Endothelial cell of umbilical vein (primary cell): ENCODE measurements at regions not wholly inside any gene's neighbourhood (a gene's known extent, or its start where the extent isn't known, plus 50 kb on each side); places are given as distances from the start of the nearest gene placed in this dataset.

Experiments used
- BruUV-seq: library from RNA; stranded (reverse); fragments of 400-500 nt; replicated peaks from 2 replicates; lab custom pipeline; 2021; lab: Mats Ljungman, UMichigan
- CTCF ChIA-PET: fragments of 300-600, 350-600 bp; sonication (Branson Sonifier 250); formaldehyde crosslinking; loops from one replicate; lab custom pipeline; 2021; ENCODE audit warnings: antibody characterized with exemption, inconsistent platforms; lab: Charles Lee
- POLR2A ChIA-PET: fragments of 300-600, 350-600 bp; sonication (Branson Sonifier 250); formaldehyde crosslinking; loops from one replicate; lab custom pipeline; 2021; ENCODE audit warnings: antibody characterized with exemption, inconsistent platforms; lab: Charles Lee
- DNase-seq: peaks from one replicate; pipeline ENCODE4 v3.0.0-alpha.2; 2011; ENCODE audit warnings: low read depth, low spot score
- FAIRE-seq: peaks from 2 replicates; lab custom pipeline; 2011; peaks lifted over from hg19 to GRCh38; lab: Jason Lieb, UNC
- H2AFZ ChIP-seq: 2 replicates; pipeline ENCODE4 v1.6.0; 2012; ENCODE audit warnings: low read depth, low read length, control low read depth, inconsistent platforms
- H3K27ac ChIP-seq: 2 replicates; pipeline ENCODE4 v1.5.1; 2011; ENCODE audit warnings: low read depth, mild to moderate bottlenecking, control low read depth, low read length, moderate library complexity; ENCODE audit not compliant: insufficient read depth
- H3K27me3 ChIP-seq, 2 experiments: 2 replicates each; pipeline versions ENCODE4 v1.6.0 to v1.6.1; 2011; ENCODE audit warnings: low read length in 2 of 2, mixed read lengths in 1 of 2; ENCODE audit not compliant: control insufficient read depth in 2 of 2, insufficient read depth in 2 of 2
- H3K36me3 ChIP-seq, 2 experiments: 2 replicates in 1 of 2; 3 replicates in 1 of 2; pipeline ENCODE4 v1.5.1; 2011; ENCODE audit warnings: low read length in 2 of 2, mild to moderate bottlenecking in 1 of 2, moderate library complexity in 1 of 2; ENCODE audit not compliant: control insufficient read depth in 2 of 2, insufficient read depth in 2 of 2; ENCODE audit errors: extremely low read depth in 1 of 2
- H3K4me1 ChIP-seq: 3 replicates; pipeline ENCODE4 v1.5.1; 2011; ENCODE audit warnings: mild to moderate bottlenecking, low read length; ENCODE audit not compliant: control insufficient read depth, insufficient read depth; ENCODE audit errors: extremely low read depth
- H3K4me2 ChIP-seq: 2 replicates; pipeline ENCODE4 v1.6.1; 2011; ENCODE audit warnings: low read length, control low read depth, mixed read lengths; ENCODE audit not compliant: insufficient read depth
- H3K4me3 ChIP-seq, 3 experiments: fragments of 200-600 bp in 1 of 3; sonication (generic), shearing (Covaris generic) in 1 of 3; replicated peaks in 1 of 3; 2 replicates each; pipeline ENCODE4 v1.5.1; 2011 to 2016; ENCODE audit warnings: control low read depth in 3 of 3, low read length in 3 of 3, mild to moderate bottlenecking in 2 of 3, inconsistent platforms in 1 of 3, low read depth in 1 of 3, moderate library complexity in 1 of 3; ENCODE audit not compliant: insufficient read depth in 1 of 3
- H3K79me2 ChIP-seq: 2 replicates; pipeline ENCODE4 v1.6.0; 2012; ENCODE audit warnings: low read length, inconsistent platforms; ENCODE audit not compliant: control insufficient read depth, insufficient read depth
- H3K9ac ChIP-seq: replicated peaks from 2 replicates; pipeline ENCODE3; 2011; ENCODE audit warnings: low read length, control low read depth; ENCODE audit not compliant: insufficient read depth; ENCODE audit errors: extremely low read depth
- H3K9me1 ChIP-seq: replicated peaks from 3 replicates; pipeline ENCODE4 v1.6.0; 2011; ENCODE audit warnings: mild to moderate bottlenecking, low read length; ENCODE audit not compliant: control insufficient read depth, insufficient read depth; ENCODE audit errors: extremely low read depth
- H3K9me3 ChIP-seq: replicated peaks from 2 replicates; pipeline ENCODE4 v1.5.1; 2012; ENCODE audit warnings: low read length, inconsistent platforms; ENCODE audit not compliant: control insufficient read depth, insufficient read depth
- H4K20me1 ChIP-seq: replicated peaks from 2 replicates; pipeline ENCODE3; 2011; ENCODE audit warnings: mild to moderate bottlenecking, low read length; ENCODE audit not compliant: control insufficient read depth, insufficient read depth; ENCODE audit errors: extremely low read depth
- EZH2 ChIP-seq: IDR thresholded peaks from 2 replicates; pipeline ENCODE4 v1.6.1; 2012; ENCODE audit warnings: borderline replicate concordance, low read depth, mild to moderate bottlenecking, moderate library complexity, low read length, inconsistent platforms; ENCODE audit not compliant: severe bottlenecking
- FOS ChIP-seq: IDR thresholded peaks from 2 replicates; pipeline ENCODE4 v1.6.1; 2011; ENCODE audit warnings: mild to moderate bottlenecking, low read length, moderate library complexity, borderline replicate concordance; ENCODE audit not compliant: insufficient read depth
- GATA2 ChIP-seq: IDR thresholded peaks from 2 replicates; pipeline ENCODE4 v1.7.0; 2011; ENCODE audit warnings: low read depth, mild to moderate bottlenecking, moderate library complexity, mixed read lengths, low read length; ENCODE audit not compliant: insufficient read length, insufficient read depth
- JUN ChIP-seq: IDR thresholded peaks from 2 replicates; pipeline ENCODE4 v1.6.1; 2011; ENCODE audit warnings: borderline replicate concordance, low read depth; ENCODE audit not compliant: insufficient read length, insufficient read depth
- MYC ChIP-seq: IDR thresholded peaks from one replicate; pipeline ENCODE4 v1.6.1; 2011; ENCODE audit warnings: mild to moderate bottlenecking, low read depth, low read length
- POLR2A ChIP-seq: IDR thresholded peaks from 2 replicates; pipeline ENCODE4 v1.6.1; 2012; ENCODE audit warnings: low read depth, mild to moderate bottlenecking, control low read depth, low read length
- dilution Hi-C: fragments of 300-500 bp; cut with MboI; formaldehyde crosslinking; loops from one replicate; pipeline ENCODE4 v1.15.0; 2019; ENCODE audit warnings: low sequenced_read_pairs; ENCODE audit not compliant: extremely low pct_ligation_motif_present
- intact Hi-C: fragments of 100-400 bp; cut with micrococcal nuclease; formaldehyde crosslinking; loops from one replicate; pipeline ENCODE4 v1.10.0; 2022
- TF ChIP-seq, protein P1 (sequence below): IDR thresholded peaks from 2 replicates; pipeline ENCODE4 v1.6.1; 2011; ENCODE audit not compliant: insufficient read depth, insufficient read length
- TF ChIP-seq, protein P2 (sequence below), 2 donors: IDR thresholded peaks; 1 replicate in 1 of 2; 2 replicates in 1 of 2; pipeline ENCODE4 v1.5.1; 2011; ENCODE audit warnings: low read length in 2 of 2, mild to moderate bottlenecking in 2 of 2, moderate library complexity in 2 of 2, control low read depth in 1 of 2, inconsistent platforms in 1 of 2, low read depth in 1 of 2; ENCODE audit not compliant: insufficient read depth in 1 of 2; ENCODE audit errors: extremely low read depth in 1 of 2

DNA sequence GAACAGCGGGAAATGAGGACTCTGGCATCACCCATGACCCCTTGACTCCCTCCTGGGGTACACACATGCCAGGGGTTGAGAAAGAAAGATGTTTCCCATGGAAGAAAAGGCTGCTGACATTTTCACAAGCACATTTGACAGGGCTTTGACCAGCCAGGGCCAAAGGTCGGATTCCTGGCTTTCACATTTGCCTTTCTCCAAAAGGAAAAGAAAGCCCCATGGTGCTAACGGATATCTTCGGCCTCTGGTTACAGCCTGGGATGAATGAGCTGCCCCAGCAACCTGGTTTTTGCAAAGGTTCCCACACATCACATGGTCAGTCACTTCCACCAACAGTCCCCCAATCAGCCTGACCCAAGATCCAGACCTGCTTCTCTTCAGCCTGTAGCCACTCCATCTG lies 478.2 kb upstream of the CDH11 start:
- Histone ChIP-seq H3K4me1 (no peaks in the 10 kb centered on the region), H3K9ac (no peak overlapping the region), H4K20me1 (no peaks in the 10 kb centered on the region), H3K9me1 (no peaks in the 10 kb centered on the region), H3K9me3 (no peaks in the 10 kb centered on the region), H3K27ac (no peak overlapping the region), H3K27me3 (no peaks in the 10 kb centered on the region), H3K79me2 (no peaks in the 10 kb centered on the region), H3K4me2 (no peak overlapping the region), H3K36me3 (no peaks in the 10 kb centered on the region), H3K4me3 (no peak overlapping the region), H2AFZ (no peak overlapping the region)
- POLR2A ChIA-PET, result no interaction called here
- dilution Hi-C loops, result no loop called here
- FAIRE-seq (no peak), DNase-seq (no peak)
- intact Hi-C loops, result no loop called here
- CTCF ChIA-PET, result no interaction called here
- TF ChIP-seq FOS (no peak), MYC (no peak)
- no TSS peak for BruUV-seq

DNA sequence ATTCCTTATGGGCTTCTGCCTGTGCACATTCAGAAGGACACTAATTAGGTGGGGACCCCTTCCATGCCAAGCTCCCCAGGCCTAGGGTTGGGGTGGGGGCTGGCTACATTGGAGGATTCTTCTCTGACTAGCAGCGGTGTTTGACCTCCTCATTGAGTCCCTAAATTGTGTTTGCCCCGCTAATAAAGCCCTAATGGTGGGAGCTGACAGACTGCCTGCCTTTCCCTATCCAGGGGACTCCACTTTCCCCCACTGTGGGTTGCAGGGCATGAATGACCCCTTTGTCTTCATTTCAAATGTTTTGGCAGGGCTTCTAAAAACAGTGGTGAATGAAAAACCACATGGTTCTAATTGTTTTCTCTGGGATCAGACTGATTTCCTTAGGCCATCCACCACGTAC lies 476.8 kb upstream of the CDH11 start:
- POLR2A ChIA-PET, result no interaction called here

More for the DNA sequence above, 476.8 kb upstream of the CDH11 start:
- H3K9me1 ChIP-seq, result no peaks in the 10 kb centered on the region
- H3K4me1 ChIP-seq, result no peaks in the 10 kb centered on the region
- H3K36me3 ChIP-seq, result no peaks in the 10 kb centered on the region
- no peak overlapping the region for H3K27ac ChIP-seq
- TF ChIP-seq FOS (no peak), MYC (no peak), GATA2 (no peak), POLR2A (no peak), EZH2 (no peak), JUN (no peak)
- TF ChIP-seq, protein P1, sequence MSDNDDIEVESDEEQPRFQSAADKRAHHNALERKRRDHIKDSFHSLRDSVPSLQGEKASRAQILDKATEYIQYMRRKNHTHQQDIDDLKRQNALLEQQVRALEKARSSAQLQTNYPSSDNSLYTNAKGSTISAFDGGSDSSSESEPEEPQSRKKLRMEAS, result no peak
- TF ChIP-seq, protein P2, sequence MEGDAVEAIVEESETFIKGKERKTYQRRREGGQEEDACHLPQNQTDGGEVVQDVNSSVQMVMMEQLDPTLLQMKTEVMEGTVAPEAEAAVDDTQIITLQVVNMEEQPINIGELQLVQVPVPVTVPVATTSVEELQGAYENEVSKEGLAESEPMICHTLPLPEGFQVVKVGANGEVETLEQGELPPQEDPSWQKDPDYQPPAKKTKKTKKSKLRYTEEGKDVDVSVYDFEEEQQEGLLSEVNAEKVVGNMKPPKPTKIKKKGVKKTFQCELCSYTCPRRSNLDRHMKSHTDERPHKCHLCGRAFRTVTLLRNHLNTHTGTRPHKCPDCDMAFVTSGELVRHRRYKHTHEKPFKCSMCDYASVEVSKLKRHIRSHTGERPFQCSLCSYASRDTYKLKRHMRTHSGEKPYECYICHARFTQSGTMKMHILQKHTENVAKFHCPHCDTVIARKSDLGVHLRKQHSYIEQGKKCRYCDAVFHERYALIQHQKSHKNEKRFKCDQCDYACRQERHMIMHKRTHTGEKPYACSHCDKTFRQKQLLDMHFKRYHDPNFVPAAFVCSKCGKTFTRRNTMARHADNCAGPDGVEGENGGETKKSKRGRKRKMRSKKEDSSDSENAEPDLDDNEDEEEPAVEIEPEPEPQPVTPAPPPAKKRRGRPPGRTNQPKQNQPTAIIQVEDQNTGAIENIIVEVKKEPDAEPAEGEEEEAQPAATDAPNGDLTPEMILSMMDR (IDR thresholded peaks at IDR 0.05; ENCODE audit: extremely low read depth in 1 of 2, insufficient read depth in 1 of 2, low read depth in 1 of 2, low read length in 2 of 2), result no peak
- H2AFZ ChIP-seq, result no peak overlapping the region
- no peaks in the 10 kb centered on the region for H4K20me1 ChIP-seq
- dilution Hi-C loops (no loop called here), intact Hi-C loops (no loop called here)
- DNase-seq (no peak), FAIRE-seq (no peak)
- H3K4me3 ChIP-seq, result no peak overlapping the region
- H3K79me2 ChIP-seq, result no peaks in the 10 kb centered on the region
- no peak overlapping the region for H3K4me2 ChIP-seq
- H3K9ac ChIP-seq, result no peak overlapping the region
- no peaks in the 10 kb centered on the region for H3K27me3 ChIP-seq
- H3K9me3 ChIP-seq, result no peaks in the 10 kb centered on the region
- no TSS peak for BruUV-seq
- CTCF ChIA-PET, result no interaction called here
